ENCODE measurements at regions not wholly inside any gene's neighbourhood (a gene's known extent, or its start where the extent isn't known, plus 50 kb on each side); places are given as distances from the start of the nearest gene placed in this dataset.

DNA sequence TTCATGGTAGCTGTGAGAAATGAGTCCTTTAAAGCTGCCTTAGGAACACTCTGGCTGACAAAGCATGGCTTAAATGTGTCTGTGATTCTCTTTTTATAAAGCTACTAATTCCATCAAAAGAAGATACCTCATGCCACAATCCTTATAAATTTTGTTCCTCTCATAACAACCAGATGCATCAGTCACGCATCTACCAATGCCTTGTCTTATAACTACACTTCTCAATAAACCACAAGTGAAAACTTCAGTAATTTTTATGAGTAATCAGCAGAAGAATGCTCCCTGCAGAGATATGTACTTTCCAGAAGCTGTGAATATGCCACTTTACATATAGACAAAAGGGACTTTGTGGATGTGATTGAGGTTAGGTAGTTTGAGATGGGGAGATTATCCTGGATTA is 147.8 kb downstream of the SUCLA2 start:
- Histone ChIP-seq H3K27me3 (ENCODE audit: control insufficient read depth, insufficient read depth, low read length) (no peaks in the 10 kb centered on the region), H3K27ac (ENCODE audit: low read depth, low read length) (no peak overlapping the region), H3K9me3 (ENCODE audit: control insufficient read depth, insufficient read depth, low read length) (no peaks in the 10 kb centered on the region), H3K4me3 (ENCODE audit: low read depth, low read length) (no peak overlapping the region)
- ChIA-PET CTCF (no interaction called here), POLR2A (no interaction called here)
- no peak for TF ChIP-seq CTCF (IDR thresholded peaks at IDR 0.05; ENCODE audit: low read depth, low read length)
- no peak for DNase-seq (ENCODE audit: low read depth, low spot score)

DNA sequence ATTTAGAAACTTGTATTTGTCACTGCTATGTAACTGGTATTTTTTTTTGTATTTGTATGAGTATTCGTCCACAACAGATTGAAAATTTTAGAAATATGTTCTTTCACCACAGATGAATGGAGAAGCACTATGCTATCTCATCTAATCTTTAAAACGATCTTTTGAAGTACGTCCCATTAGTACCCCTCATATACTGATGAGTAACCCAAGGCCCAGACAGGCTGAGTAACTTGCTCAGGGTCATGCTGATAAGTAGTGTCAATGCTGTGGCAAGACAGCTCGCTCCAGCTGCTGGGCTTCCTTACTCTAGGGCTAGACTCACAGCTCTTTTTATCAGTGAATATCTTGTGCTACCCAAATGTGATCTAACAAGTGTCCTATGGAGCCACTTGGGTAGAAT is 154.2 kb downstream of the SUCLA2 start:
- H3K9me3 ChIP-seq (ENCODE audit: control insufficient read depth, insufficient read depth, low read length), result no peaks in the 10 kb centered on the region
- CTCF ChIA-PET, result no interaction called here
- no peak for TF ChIP-seq CTCF (IDR thresholded peaks at IDR 0.05; ENCODE audit: low read depth, low read length)
- DNase-seq (ENCODE audit: low read depth, low spot score), result no peak
- H3K27ac ChIP-seq (ENCODE audit: low read depth, low read length), result no peak overlapping the region
- H3K27me3 ChIP-seq (ENCODE audit: control insufficient read depth, insufficient read depth, low read length), result no peaks in the 10 kb centered on the region
- POLR2A ChIA-PET, result no interaction called here
- H3K4me3 ChIP-seq (ENCODE audit: low read depth, low read length), result no peak overlapping the region

DNA sequence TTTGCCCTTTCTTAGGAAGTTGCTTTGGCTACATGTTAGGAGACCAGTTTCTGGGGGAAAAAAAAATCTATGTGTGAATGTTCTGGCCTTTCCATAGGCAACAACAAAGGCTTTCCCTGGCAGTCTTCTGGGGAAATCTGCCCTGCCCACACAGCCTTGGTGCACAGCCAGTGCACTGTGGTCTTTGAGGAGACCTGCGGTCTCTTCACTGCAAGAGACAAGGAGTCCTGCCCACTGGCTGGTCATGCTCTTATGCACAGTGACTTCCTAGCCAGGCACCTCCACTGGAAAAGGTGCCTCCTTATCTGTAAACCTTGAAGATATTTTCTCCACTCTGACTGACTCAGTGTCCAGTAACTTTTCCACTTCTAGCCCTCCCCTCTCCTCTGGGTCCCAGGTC is 155.1 kb downstream of the SUCLA2 start:
- no peak for TF ChIP-seq CTCF (IDR thresholded peaks at IDR 0.05; ENCODE audit: low read depth, low read length)
- no peak for DNase-seq (ENCODE audit: low read depth, low spot score)
- CTCF ChIA-PET, result no interaction called here
- Histone ChIP-seq H3K4me3 (ENCODE audit: low read depth, low read length) (no peak overlapping the region), H3K9me3 (ENCODE audit: control insufficient read depth, insufficient read depth, low read length) (no peaks in the 10 kb centered on the region), H3K27ac (ENCODE audit: low read depth, low read length) (no peak overlapping the region), H3K27me3 (ENCODE audit: control insufficient read depth, insufficient read depth, low read length) (no peaks in the 10 kb centered on the region)
- POLR2A ChIA-PET, result no interaction called here

- no peak for TF ChIP-seq CTCF (IDR thresholded peaks at IDR 0.05; ENCODE audit: low read depth, low read length)
- no peaks in the 10 kb centered on the region for H3K9me3 ChIP-seq (ENCODE audit: control insufficient read depth, insufficient read depth, low read length)
- CTCF ChIA-PET, result no interaction called here
- H3K27me3 ChIP-seq (ENCODE audit: control insufficient read depth, insufficient read depth, low read length), result no peaks in the 10 kb centered on the region
- no peak overlapping the region for H3K27ac ChIP-seq (ENCODE audit: low read depth, low read length)
- POLR2A ChIA-PET, result no interaction called here
- H3K4me3 ChIP-seq (ENCODE audit: low read depth, low read length), result no peak overlapping the region
- DNase-seq (ENCODE audit: low read depth, low spot score), result no peak
These were observed 158.1 kb downstream of the SUCLA2 start for GRCh38 chr13:47843005-47843404.

DNA sequence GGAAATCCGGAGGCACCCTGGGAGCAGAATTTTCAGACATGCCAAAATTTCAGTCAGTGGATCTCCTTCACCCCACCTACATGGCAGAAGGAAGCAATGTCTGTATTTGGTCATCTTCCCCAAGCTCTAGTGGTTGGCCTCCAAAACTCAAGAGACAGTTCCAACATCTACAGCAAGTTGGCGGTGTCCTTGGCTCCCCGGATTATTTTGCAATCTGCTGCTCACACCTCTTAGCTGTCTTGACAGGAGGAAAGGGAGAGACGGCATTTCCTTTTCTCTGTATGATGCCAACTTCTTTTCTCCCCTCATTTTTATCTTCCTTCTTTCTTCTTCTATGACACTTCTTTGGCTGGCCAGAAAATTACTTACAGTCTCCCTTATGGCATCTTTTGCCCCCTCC is 159.9 kb downstream of the SUCLA2 start:
- CTCF ChIA-PET, result interaction anchor here (0.7 kb wide), 1 partner anchor 64 kb away, joined by 3 read pairs; no protein-coding TSS in a partner anchor

More for the DNA sequence above, 159.9 kb downstream of the SUCLA2 start:
- Histone ChIP-seq H3K9me3 (ENCODE audit: control insufficient read depth, insufficient read depth, low read length) (no peaks in the 10 kb centered on the region), H3K27ac (ENCODE audit: low read depth, low read length) (no peak overlapping the region), H3K4me3 (ENCODE audit: low read depth, low read length) (no peak overlapping the region), H3K27me3 (ENCODE audit: control insufficient read depth, insufficient read depth, low read length) (peaks cover 3% of the 10 kb centered on the region)
- DNase-seq (ENCODE audit: low read depth, low spot score), result no peak
- POLR2A ChIA-PET, result no interaction called here
- TF ChIP-seq CTCF (IDR thresholded peaks at IDR 0.05; ENCODE audit: low read depth, low read length), result no peak

Measured in AG04450 (cell line).